Femur (tissue), 1 donor: ENCODE measurements at regions not wholly inside any gene's neighbourhood (a gene's known extent, or its start where the extent isn't known, plus 50 kb on each side); places are given as distances from the start of the nearest gene placed in this dataset.
"Not testable (repeated sequence)": the region's sequence is repeated elsewhere in the genome, so short reads cannot be mapped to it uniquely, and the experiment has no call there.

Experiments used
- DNase-seq: peaks from one replicate; pipeline ENCODE4 v3.0.0-alpha.2; 2017

- no peak for DNase-seq
These were observed 205.3 kb upstream of the TBL1XR1 start for GRCh38 chr3:177402533-177402932.

GRCh38 chr3:177405191-177405672 lies 207.9 kb upstream of the TBL1XR1 start:
- no peak for DNase-seq

GRCh38 chr3:177410730-177411129 lies 213.4 kb upstream of the TBL1XR1 start:
- no peak for DNase-seq

- DNase-seq, result no peak
These were observed 213.9 kb upstream of the TBL1XR1 start for GRCh38 chr3:177411201-177411600.

GRCh38 chr3:177412677-177413170 lies 215.4 kb upstream of the TBL1XR1 start:
- not testable (repeated sequence) for DNase-seq

GRCh38 chr3:177414093-177414492 lies 216.8 kb upstream of the TBL1XR1 start:
- DNase-seq, result no peak

GRCh38 chr3:177418787-177419186 lies 221.5 kb upstream of the TBL1XR1 start:
- no peak for DNase-seq

GRCh38 chr3:177419904-177420601 lies 222.8 kb upstream of the TBL1XR1 start:
- peak; percentile 43 for DNase-seq

GRCh38 chr3:177420651-177421480 lies 223.6 kb upstream of the TBL1XR1 start:
- DNase-seq, result no peak

- DNase-seq, result no peak
These were observed 224.2 kb upstream of the TBL1XR1 start for GRCh38 chr3:177421481-177421785.

- no peak for DNase-seq
These were observed 227.2 kb upstream of the TBL1XR1 start for GRCh38 chr3:177424521-177424920.

- DNase-seq, result no peak
These were observed 227.8 kb upstream of the TBL1XR1 start for GRCh38 chr3:177425042-177425441.

- no peak for DNase-seq
These were observed 229.0 kb upstream of the TBL1XR1 start for GRCh38 chr3:177426106-177426877.

GRCh38 chr3:177426878-177427495 lies 229.7 kb upstream of the TBL1XR1 start:
- DNase-seq, result no peak

- no peak for DNase-seq
These were observed 230.3 kb upstream of the TBL1XR1 start for GRCh38 chr3:177427540-177427939.

- DNase-seq, result no peak
These were observed 231.8 kb upstream of the TBL1XR1 start for GRCh38 chr3:177429079-177429478.

GRCh38 chr3:177429771-177430170 lies 232.5 kb upstream of the TBL1XR1 start:
- DNase-seq, result no peak

- no peak for DNase-seq
These were observed 233.4 kb upstream of the TBL1XR1 start for GRCh38 chr3:177430653-177431052.

GRCh38 chr3:177431525-177432176 lies 234.4 kb upstream of the TBL1XR1 start:
- no peak for DNase-seq

- DNase-seq, result no peak
These were observed 238.0 kb upstream of the TBL1XR1 start for GRCh38 chr3:177435301-177435700.

- no peak for DNase-seq
These were observed 240.4 kb upstream of the TBL1XR1 start for GRCh38 chr3:177437513-177438337.
